Left lung (tissue), 4 donors: ENCODE measurements at regions not wholly inside any gene's neighbourhood (a gene's known extent, or its start where the extent isn't known, plus 50 kb on each side); places are given as distances from the start of the nearest gene placed in this dataset.
"Not testable (repeated sequence)": the region's sequence is repeated elsewhere in the genome, so short reads cannot be mapped to it uniquely, and the experiment has no call there.

Source experiments
- ATAC-seq: fragments of 200-7000 bp; cut with Tn5 transposase; one replicate; pipeline ENCODE4 v1.9.1; 2020; ENCODE audit warnings: moderate library complexity
- DNase-seq, 4 donors: peaks; one replicate each; pipeline ENCODE4 v3.0.0-alpha.2; 2013 to 2020
- H3K27ac ChIP-seq, 2 donors: fragments of 200-600 bp; sonication (generic) in 1 of 2; one replicate each; pipeline versions ENCODE4 v1.5.0 to v1.8.0; 2020 to 2021
- H3K27me3 ChIP-seq, 2 donors: fragments of 200-600 bp; sonication (generic) in 1 of 2; one replicate each; pipeline versions ENCODE4 v1.5.0 to v1.8.0; 2020 to 2021
- H3K36me3 ChIP-seq, 2 donors: fragments of 200-600 bp; sonication (generic) in 1 of 2; one replicate each; pipeline versions ENCODE4 v1.5.0 to v1.8.0; 2020 to 2021
- H3K4me1 ChIP-seq, 2 donors: fragments of 200-600 bp; one replicate each; pipeline ENCODE4 v1.8.0; 2021
- H3K4me3 ChIP-seq, 2 donors: fragments of 200-600 bp; sonication (generic) in 1 of 2; one replicate each; pipeline versions ENCODE4 v1.5.0 to v1.8.0; 2020 to 2021; ENCODE audit warnings: mild to moderate bottlenecking in 1 of 2
- H3K9me3 ChIP-seq, 2 donors: fragments of 200-600 bp; sonication (generic) in 1 of 2; one replicate each; pipeline versions ENCODE4 v1.5.0 to v1.8.0; 2020 to 2021
- CTCF ChIP-seq, 2 donors: fragments of 200-600 bp; sonication (generic) in 1 of 2; IDR thresholded peaks; one replicate each; pipeline versions ENCODE4 v1.5.0 to v1.8.0; 2021; ENCODE audit warnings: antibody characterized with exemption in 2 of 2
- intact Hi-C, 2 donors: fragments of 100-400 bp; cut with DNase I; formaldehyde crosslinking; loops; one replicate each; pipeline versions ENCODE4 v1.11.2 to v1.14.2; 2022
- donor health status: DM: no; HTN: yes; CAD: no.
- donor health status: DM: no; HTN: no; CAD: no.

GRCh38 chr1:119210296-119210649 is 69.8 kb upstream of the WARS2 start:
- DNase-seq (no peak), ATAC-seq (no peak)
- no peaks in the 10 kb centered on the region for H3K4me1 ChIP-seq

GRCh38 chr1:119213213-119213612 is 72.8 kb upstream of the WARS2 start:
- H3K4me3 ChIP-seq, H3K4me1 ChIP-seq, intact Hi-C loops, ATAC-seq, H3K27me3 ChIP-seq, H3K9me3 ChIP-seq, DNase-seq, H3K36me3 ChIP-seq, H3K27ac ChIP-seq: not testable (repeated sequence)

More at GRCh38 chr1:119210296-119210649, 69.8 kb upstream of the WARS2 start:
- TF ChIP-seq CTCF (IDR thresholded peaks at IDR 0.05), result no peak
- Histone ChIP-seq H3K27me3 (no peaks in the 10 kb centered on the region), H3K9me3 (no peaks in the 10 kb centered on the region), H3K4me3 (no peak overlapping the region), H3K27ac (no peak overlapping the region), H3K36me3 (no peaks in the 10 kb centered on the region)
- intact Hi-C loops, result no loop called here

- H3K4me1 ChIP-seq, DNase-seq, H3K9me3 ChIP-seq, H3K27ac ChIP-seq, H3K4me3 ChIP-seq, ATAC-seq, H3K36me3 ChIP-seq, H3K27me3 ChIP-seq, intact Hi-C loops: not testable (repeated sequence)
Measured at GRCh38 chr1:119214961-119215360, 74.5 kb upstream of the WARS2 start.

- Histone ChIP-seq H3K36me3 (no peaks in the 10 kb centered on the region), H3K4me1 (no peaks in the 10 kb centered on the region), H3K9me3 (no peaks in the 10 kb centered on the region), H3K27me3 (no peaks in the 10 kb centered on the region), H3K4me3 (no peak overlapping the region), H3K27ac (no peak overlapping the region)
- TF ChIP-seq CTCF (IDR thresholded peaks at IDR 0.05), result no peak
- no peak for ATAC-seq
- no peak for DNase-seq
- intact Hi-C loops, result no loop called here
Measured at GRCh38 chr1:119217309-119217828, 76.9 kb upstream of the WARS2 start.

- Histone ChIP-seq H3K27me3 (no peaks in the 10 kb centered on the region), H3K36me3 (no peaks in the 10 kb centered on the region), H3K9me3 (no peaks in the 10 kb centered on the region), H3K4me3 (no peak overlapping the region), H3K4me1 (no peaks in the 10 kb centered on the region), H3K27ac (no peak overlapping the region)
- TF ChIP-seq CTCF (IDR thresholded peaks at IDR 0.05), result no peak
- DNase-seq (no peak), ATAC-seq (no peak)
- intact Hi-C loops, result no loop called here
Measured at GRCh38 chr1:119219711-119220110, 79.3 kb upstream of the WARS2 start.

- Histone ChIP-seq H3K36me3 (no peaks in the 10 kb centered on the region), H3K4me1 (no peaks in the 10 kb centered on the region), H3K9me3 (no peaks in the 10 kb centered on the region), H3K27me3 (no peaks in the 10 kb centered on the region), H3K4me3 (no peak overlapping the region), H3K27ac (no peak overlapping the region)
- no peak for DNase-seq
- TF ChIP-seq CTCF (IDR thresholded peaks at IDR 0.05), result no peak
- intact Hi-C loops, result no loop called here
- ATAC-seq, result no peak
Measured at GRCh38 chr1:119220991-119221390, 80.5 kb upstream of the WARS2 start.
